ENCODE measurements at regions not wholly inside any gene's neighbourhood (a gene's known extent, or its start where the extent isn't known, plus 50 kb on each side); places are given as distances from the start of the nearest gene placed in this dataset.

DNA sequence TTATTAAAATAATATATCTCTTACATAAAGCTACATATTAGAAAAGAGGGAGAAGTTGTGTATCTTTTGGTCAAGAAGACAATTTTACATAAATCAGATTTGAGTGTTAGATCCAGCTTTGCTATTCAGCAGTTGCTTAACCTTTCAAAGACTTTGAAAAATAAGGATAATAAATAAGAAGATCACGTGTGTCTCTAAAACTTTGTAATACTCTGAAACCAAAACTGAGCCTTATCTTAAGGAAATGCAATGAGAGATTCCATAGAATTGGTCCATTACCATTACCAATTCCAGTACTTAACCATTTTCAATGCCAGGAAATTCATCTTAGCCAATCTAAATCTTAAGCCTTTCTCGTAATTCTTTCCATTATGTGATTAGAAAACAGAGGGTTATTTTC lies 89.2 kb upstream of the COL5A2 start:
- no peak for DNase-seq

GRCh38 chr2:189273734-189274133 lies 94.2 kb upstream of the COL5A2 start:
- no peak for DNase-seq

DNA sequence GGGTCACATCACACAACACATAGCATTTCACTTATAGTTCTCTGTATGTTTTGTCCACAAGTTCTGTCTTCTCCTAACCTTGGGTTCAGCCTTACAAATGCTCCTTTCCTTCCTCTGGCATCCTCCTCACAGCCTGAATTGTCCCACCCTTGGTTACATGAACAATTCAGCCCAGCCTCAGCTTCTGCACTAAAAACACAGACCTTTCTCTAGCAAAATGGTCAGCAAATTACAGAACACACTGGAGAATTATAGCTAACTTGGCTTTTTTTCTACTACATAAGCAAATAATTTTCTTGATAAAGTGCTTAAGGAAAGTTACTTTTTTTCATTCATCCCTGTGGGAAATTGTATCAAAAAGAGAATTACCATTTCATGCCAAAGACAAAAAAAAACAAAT lies 94.8 kb upstream of the COL5A2 start:
- no peak for DNase-seq

- no peak for DNase-seq
Observed at GRCh38 chr2:189276277-189276676, 96.7 kb upstream of the COL5A2 start.

GRCh38 chr2:189281201-189281600 lies 101.6 kb upstream of the COL5A2 start:
- DNase-seq = no peak

DNA sequence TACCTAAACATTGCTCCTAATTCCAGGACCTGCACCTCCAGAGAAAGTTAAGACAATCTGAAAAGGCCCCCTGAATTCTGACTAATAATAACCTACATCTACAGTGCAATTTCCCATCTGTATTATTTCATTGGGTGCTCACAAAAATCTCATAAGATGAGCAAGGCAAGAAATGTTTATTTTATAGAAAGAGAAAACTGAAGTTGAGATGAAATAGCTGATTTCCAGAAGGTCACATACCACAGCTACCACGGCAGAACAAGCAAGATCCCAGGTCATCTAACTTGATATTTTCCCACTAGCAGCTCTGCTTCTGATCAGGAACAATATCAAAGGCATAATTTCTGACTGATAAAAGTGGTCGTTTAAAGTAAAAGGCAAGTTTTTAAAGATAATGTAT lies 105.8 kb upstream of the COL5A2 start:
- DNase-seq = no peak

DNA sequence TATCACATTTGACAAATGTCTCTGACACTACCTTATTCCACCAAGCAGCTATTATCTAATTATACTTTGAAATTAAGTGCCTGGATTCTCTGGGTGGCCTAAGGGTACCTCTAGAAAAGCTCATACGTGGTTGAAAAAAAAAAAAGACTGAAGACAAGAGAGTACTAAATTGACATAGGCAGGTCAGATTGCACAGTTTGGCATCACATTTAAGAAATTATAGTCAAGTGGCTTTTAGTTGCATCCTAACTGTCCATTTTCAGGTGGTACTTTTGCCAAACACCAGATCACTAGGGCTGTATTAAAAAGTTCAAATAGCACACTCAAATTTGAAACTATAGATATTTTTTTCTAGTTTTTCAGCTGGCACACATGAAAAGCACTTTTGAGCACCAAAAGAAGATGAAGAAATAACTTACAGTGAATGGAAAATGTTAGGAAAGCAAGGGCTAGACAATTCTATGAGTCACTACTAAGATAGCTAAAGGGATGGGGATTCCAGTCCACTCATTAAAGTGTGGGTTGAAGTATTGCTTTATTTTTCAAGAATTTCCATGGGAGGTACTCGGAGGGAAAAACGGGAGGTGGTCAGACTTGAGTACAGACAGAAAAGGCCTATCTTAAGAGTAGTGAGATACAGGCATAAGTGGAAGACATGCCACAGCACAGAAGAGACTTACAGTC lies 106.5 kb upstream of the COL5A2 start:
- no peak for DNase-seq

DNA sequence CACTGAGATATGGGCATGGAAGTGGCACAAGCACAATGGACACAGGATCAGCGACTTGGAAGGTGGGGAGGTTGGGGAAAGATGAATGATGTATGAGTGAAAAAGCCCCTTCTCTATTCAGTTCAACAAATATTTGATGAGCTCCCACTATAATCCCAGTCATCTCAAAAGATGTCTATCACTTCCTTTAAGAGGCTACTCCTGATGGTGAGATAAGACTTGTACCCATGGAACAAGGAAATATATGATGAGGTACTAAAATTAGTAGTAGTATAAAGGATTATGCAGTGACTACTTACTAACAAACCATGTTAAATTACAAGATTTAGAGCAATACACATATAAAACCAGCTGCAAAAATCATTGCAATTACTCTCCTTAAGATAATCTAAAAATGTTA lies 107.8 kb upstream of the COL5A2 start:
- DNase-seq = no peak

DNA sequence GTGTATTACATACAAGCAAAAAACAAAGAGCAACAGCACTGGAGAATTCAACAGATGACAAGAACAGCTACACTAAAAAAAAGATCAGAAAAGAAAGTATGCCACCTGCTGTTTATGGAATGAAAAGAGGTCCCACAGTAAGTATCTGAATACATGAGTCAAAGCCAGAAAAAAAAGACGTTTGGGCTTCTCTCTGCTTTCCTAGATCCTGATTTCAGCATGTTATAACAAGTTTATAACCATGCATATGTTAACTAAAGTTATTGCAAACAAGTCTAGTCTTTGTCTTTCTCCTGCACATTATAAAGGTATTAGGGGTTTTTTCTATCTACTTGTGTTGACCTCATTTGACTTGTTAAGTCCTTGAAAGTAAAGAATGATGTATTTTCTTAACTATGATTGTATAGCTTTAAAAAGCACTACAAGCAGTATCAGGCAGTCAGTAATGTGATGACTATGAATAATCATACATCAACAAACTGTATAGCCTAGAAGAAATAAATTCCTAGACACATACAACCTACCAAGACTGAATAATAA lies 108.5 kb upstream of the COL5A2 start:
- DNase-seq = peak; percentile 83

DNA sequence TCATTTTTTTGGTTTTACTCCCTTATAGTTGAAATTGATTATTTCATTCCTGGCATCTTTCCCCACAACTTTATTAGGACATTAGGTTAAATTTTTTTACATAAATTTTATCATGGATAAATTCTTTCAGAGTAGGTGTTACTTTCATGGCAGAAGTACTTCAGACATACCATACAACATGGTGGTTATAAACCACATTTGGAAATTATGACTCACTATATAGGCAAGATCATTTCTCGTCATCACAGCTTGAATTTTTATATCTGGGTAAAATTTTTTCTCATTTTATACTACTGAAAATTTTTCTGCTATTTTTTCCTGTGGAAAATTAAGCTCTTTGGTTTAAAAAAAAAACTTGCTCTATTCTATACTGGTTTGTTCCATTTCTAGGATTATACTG lies 111.9 kb upstream of the COL5A2 start:
- DNase-seq = peak; percentile 6

DNA sequence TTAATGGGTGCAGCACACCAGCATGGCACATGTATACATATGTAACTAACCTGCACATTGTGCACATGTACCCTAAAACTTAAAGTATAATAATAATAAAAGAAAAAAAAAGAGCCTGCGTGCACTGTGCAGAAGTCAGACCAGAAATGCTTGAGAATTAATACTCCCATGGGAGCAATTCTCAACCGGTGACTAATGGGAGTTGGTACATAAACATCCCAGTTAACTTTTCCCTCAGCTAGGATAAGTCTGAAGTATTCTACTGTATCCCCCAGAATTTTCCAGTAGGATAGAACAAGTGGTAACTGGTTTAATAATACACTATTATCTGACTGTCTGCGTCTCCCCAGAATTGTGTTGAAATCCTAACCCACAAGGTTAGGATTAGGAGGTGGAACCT lies 113.6 kb upstream of the COL5A2 start:
- DNase-seq = no peak

DNA sequence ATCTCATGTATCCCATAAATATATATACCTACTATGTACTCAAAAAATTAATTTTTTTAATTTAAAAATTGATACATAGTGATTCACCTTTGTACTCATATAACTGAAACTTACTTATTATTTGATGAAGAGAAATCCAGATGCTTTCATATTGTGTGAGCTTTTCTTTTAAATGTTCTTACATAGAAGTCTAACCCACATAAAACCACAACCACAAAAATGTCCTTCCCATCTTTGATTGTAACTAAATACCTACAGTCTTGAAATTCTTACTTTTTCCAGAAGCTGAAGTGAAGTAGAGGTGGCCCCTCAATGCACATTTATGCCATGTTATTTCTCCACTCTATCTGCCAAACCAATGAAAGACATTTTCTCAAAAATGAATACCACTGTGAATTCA lies 117.9 kb upstream of the COL5A2 start:
- DNase-seq = no peak

GRCh38 chr2:189298038-189298437 lies 118.5 kb upstream of the COL5A2 start:
- DNase-seq = no peak

DNA sequence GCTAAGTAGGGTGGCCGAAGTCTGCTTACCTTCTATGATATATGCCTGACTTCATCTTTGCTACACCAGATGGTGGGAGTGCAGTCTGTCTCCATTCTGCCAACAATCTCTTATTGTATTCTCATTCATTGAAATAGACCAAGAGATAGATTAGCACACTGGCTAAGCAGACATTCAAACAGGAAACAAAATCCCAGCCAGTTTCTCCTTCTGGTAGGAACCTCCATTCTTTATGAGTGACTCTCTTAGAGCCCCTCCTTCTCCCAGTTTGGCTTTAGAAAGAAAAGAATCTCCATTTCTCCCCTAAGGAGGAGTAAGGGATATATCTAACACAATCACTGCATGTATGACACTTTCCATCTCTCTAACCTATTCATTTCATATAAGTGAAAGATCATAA lies 118.9 kb upstream of the COL5A2 start:
- no peak for DNase-seq

DNA sequence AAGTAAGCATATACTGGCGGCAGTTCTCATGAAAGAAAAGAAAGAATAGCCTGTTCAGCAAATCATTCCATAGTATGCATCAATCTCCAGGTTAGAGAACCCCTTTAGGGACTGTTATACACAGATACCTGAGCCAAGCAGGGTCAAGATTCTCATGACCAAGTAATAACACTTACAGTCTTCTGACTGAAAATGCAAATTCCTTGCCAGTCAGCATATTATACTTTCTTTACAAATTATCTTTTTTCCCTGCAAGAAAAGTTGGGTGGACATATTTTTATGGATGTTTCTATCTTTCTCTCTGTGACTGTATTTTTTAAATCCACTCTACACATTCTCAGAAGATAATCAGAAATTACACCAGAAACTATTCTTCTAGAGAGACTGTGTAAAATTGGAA lies 120.4 kb upstream of the COL5A2 start:
- DNase-seq = no peak

- DNase-seq = no peak
Observed at GRCh38 chr2:189300916-189301315, 121.4 kb upstream of the COL5A2 start.

GRCh38 chr2:189302274-189302948 lies 122.8 kb upstream of the COL5A2 start:
- peak; percentile 21 for DNase-seq

DNA sequence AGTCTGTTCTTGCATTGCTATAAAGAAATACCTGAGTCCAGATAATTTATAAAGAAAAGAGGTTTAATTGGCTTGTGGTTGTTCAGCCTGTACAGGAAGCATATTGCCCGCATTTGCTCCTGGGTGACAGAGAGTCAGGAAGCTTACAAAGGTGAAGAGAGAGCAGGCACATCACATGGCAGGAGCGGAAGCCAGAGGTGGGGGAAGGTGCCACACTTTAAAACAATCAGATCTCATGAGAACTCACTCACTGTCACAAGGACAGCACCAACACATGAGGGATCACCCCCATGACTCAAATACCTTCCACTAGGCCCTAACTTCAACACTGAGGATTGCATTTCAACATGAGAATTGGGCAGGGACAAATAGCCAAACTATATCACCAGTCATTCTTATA lies 124.8 kb upstream of the COL5A2 start:
- no peak for DNase-seq

DNA sequence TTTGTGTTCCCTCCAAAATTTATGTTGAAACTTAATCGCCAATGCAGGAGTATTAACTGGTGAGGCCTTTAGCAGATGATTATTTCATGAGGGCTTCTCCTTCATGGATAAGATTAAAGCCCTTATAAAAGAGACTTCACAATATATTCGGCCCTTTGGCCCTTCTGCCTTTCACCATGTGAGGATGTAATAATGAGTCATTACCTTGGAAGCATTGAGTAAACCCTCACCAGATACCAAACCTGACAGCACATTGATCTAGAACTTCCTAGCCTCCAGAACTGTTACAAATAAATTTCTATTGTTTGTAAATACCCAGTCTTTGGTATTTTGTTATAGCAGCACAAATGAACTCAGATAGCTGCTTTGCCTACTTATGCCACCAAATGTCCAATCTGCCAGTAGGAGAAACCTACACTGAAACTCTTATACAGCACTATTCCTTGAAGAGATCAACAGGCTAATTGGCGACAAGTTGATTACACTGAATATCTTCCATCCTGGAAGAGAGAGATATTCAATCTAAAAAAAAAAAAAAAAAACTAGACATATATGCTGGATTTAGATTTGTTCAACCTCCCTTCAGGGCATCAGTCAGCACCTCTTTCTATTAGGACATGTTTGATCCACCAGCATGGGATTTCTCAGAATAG lies 125.9 kb upstream of the COL5A2 start:
- DNase-seq = no peak

- DNase-seq = no peak
Observed at GRCh38 chr2:189306525-189306924, 127.0 kb upstream of the COL5A2 start.

- DNase-seq = no peak
Observed at GRCh38 chr2:189308056-189308790, 128.7 kb upstream of the COL5A2 start.

DNA sequence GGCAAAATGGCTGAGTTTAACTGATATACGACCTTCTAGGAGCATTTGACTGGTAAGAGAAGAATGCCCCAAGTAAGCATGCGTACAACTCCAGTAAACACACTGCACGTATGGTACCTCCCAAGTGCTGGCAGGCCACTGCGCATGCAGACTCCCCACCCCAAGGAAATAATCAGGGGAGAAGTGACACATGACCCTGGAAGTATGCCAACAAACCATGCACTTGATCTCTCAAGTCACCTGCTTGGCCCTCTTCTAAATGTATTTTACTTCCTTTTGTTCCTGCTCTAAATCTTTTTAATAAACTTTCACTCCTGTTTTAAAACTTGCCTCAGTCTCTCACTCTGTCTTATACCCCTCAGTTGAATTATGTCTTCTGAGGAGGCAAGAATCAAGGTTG lies 129.8 kb upstream of the COL5A2 start:
- DNase-seq = no peak

- no peak for DNase-seq
Observed at GRCh38 chr2:189312211-189312610, 129.1 kb upstream of the WDR75 start.

Data from OCI-M1 (cell line).